AG09309 (cell line): ENCODE measurements at regions not wholly inside any gene's neighbourhood (a gene's known extent, or its start where the extent isn't known, plus 50 kb on each side); places are given as distances from the start of the nearest gene placed in this dataset.

Experiments used
- DNase-seq: peaks from one replicate; pipeline ENCODE4 v3.0.0-alpha.2; 2010; ENCODE audit warnings: low read depth
- H3K4me3 ChIP-seq: 2 replicates; pipeline ENCODE4 v1.5.1; 2011; ENCODE audit warnings: mild to moderate bottlenecking, low read depth, low read length, moderate library complexity; ENCODE audit not compliant: control insufficient read depth
- CTCF ChIP-seq: IDR thresholded peaks from 2 replicates; pipeline ENCODE4 v1.5.1; 2011; ENCODE audit warnings: mild to moderate bottlenecking, low read depth, low read length, inconsistent platforms; ENCODE audit not compliant: insufficient read depth, control insufficient read depth; ENCODE audit errors: missing control alignments

GRCh38 chr9:134540276-134541096 lies 101.1 kb upstream of the COL5A1 start:
- no peak for DNase-seq
- TF ChIP-seq CTCF: no peak
- H3K4me3 ChIP-seq: no peak overlapping the region

GRCh38 chr9:134541097-134541747 lies 100.4 kb upstream of the COL5A1 start:
- no peak for DNase-seq
- no peak for TF ChIP-seq CTCF
- H3K4me3 ChIP-seq: no peak overlapping the region

- H3K4me3 ChIP-seq: no peak overlapping the region
- TF ChIP-seq CTCF: no peak
- no peak for DNase-seq
Observed at GRCh38 chr9:134544388-134545214, 97.0 kb upstream of the COL5A1 start.

- no peak for TF ChIP-seq CTCF
- no peak for DNase-seq
Observed at GRCh38 chr9:134545215-134545542, 96.4 kb upstream of the COL5A1 start.

GRCh38 chr9:134545543-134546245 lies 95.9 kb upstream of the COL5A1 start:
- peak; percentile 81 for DNase-seq
- 0 out of 2 replicates have a peak overlapping the region, but pooled peaks have one; percentile 3 for H3K4me3 ChIP-seq
- no peak for TF ChIP-seq CTCF

More at GRCh38 chr9:134545215-134545542, 96.4 kb upstream of the COL5A1 start:
- H3K4me3 ChIP-seq: no peak overlapping the region

GRCh38 chr9:134546246-134546731 lies 95.3 kb upstream of the COL5A1 start:
- 0 out of 2 replicates have a peak overlapping the region, but pooled peaks have one; percentile 3 for H3K4me3 ChIP-seq
- DNase-seq: no peak
- no peak for TF ChIP-seq CTCF
